Tibial nerve (tissue), 4 donors: ENCODE measurements at regions not wholly inside any gene's neighbourhood (a gene's known extent, or its start where the extent isn't known, plus 50 kb on each side); places are given as distances from the start of the nearest gene placed in this dataset.

ENCODE experiments used
- EP300 ChIP-seq, 2 donors: sonication (generic); formaldehyde crosslinking; IDR thresholded peaks; one replicate each; pipeline ENCODE4 v1.6.1; 2017; ENCODE audit warnings: antibody characterized with exemption in 2 of 2, mild to moderate bottlenecking in 1 of 2
- POLR2A ChIP-seq, 2 donors: fragments of 450-650 bp; IDR thresholded peaks; one replicate each; pipeline ENCODE4 v1.6.1; 2017; ENCODE audit warnings: antibody characterized with exemption in 2 of 2, mild to moderate bottlenecking in 2 of 2, moderate library complexity in 2 of 2
- TF ChIP-seq, protein P1 (sequence below), 5 experiments: fragments of 200-600 bp in 3 of 5; fragments of 450-650 bp in 2 of 5; sonication (generic) in 3 of 5; IDR thresholded peaks; one replicate each; pipeline ENCODE4 v1.5.1; 2016 to 2019; ENCODE audit warnings: antibody characterized with exemption in 5 of 5, mild to moderate bottlenecking in 3 of 5, moderate library complexity in 2 of 5

DNA sequence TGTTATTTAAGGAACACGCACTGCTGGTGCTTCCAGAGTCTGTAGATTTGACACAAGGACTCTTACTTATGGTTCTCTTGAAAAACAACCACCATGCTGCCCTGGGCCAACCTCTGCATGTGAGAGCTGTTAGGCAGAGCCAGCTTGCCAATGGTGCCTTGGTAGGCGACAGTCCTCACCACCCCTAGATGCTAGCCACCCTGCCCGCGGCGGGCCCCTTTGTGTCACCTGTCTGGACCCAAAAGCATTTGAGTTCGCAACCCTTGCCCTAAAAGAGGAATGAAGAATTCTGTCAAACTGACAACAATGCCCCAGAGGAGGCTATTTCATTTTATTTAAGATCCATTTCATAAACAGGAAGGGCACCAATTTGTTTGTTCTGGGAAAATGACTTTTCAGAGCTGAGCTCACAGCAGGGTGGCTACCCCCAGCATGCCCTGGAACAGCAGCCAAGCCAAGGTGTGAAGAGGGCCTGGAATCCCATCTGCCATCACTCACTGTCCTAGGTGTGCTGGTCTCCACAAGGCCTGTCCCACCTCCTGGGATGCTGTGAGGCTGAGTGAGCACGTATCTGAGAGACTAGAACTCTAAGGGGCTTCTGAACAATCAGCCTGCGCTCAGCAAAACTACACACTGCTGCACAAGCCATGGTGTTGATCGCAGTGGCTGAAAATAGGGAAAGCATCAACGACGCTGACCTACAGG, 63.8 kb upstream of the FZD10 start:
- TF ChIP-seq, protein P1, sequence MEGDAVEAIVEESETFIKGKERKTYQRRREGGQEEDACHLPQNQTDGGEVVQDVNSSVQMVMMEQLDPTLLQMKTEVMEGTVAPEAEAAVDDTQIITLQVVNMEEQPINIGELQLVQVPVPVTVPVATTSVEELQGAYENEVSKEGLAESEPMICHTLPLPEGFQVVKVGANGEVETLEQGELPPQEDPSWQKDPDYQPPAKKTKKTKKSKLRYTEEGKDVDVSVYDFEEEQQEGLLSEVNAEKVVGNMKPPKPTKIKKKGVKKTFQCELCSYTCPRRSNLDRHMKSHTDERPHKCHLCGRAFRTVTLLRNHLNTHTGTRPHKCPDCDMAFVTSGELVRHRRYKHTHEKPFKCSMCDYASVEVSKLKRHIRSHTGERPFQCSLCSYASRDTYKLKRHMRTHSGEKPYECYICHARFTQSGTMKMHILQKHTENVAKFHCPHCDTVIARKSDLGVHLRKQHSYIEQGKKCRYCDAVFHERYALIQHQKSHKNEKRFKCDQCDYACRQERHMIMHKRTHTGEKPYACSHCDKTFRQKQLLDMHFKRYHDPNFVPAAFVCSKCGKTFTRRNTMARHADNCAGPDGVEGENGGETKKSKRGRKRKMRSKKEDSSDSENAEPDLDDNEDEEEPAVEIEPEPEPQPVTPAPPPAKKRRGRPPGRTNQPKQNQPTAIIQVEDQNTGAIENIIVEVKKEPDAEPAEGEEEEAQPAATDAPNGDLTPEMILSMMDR (IDR thresholded peaks at IDR 0.05), result no peak
- TF ChIP-seq POLR2A (IDR thresholded peaks at IDR 0.05) (no peak), EP300 (IDR thresholded peaks at IDR 0.05) (no peak)
